ENCODE measurements at regions not wholly inside any gene's neighbourhood (a gene's known extent, or its start where the extent isn't known, plus 50 kb on each side); places are given as distances from the start of the nearest gene placed in this dataset.

- H3K27ac ChIP-seq, result no peak overlapping the region
- H3K36me3 ChIP-seq, result no peaks in the 10 kb centered on the region
- no peak overlapping the region for H3K4me3 ChIP-seq
- no peaks in the 10 kb centered on the region for H3K27me3 ChIP-seq (replicated peaks; ENCODE audit: insufficient read depth)
- DNase-seq (ENCODE audit: low spot score) (no peak), ATAC-seq (ENCODE audit: insufficient number of reproducible peaks, low FRiP score, low read depth) (no peak)
- no peaks in the 10 kb centered on the region for H3K4me1 ChIP-seq (ENCODE audit: control insufficient read depth in 1 of 2, low read depth in 2 of 2)
- H3K9me3 ChIP-seq, result no peaks in the 10 kb centered on the region
- no peak for TF ChIP-seq CTCF (IDR thresholded peaks at IDR 0.05)
Observed at GRCh38 chr20:24096264-24096663, 107.7 kb upstream of the GGTLC1 start.

GRCh38 chr20:24095756-24096155 lies 107.2 kb upstream of the GGTLC1 start:
- no peaks in the 10 kb centered on the region for H3K36me3 ChIP-seq
- H3K27ac ChIP-seq, result no peak overlapping the region
- no peaks in the 10 kb centered on the region for H3K4me1 ChIP-seq (ENCODE audit: control insufficient read depth in 1 of 2, low read depth in 2 of 2)
- H3K4me3 ChIP-seq, result no peak overlapping the region
- no peak for TF ChIP-seq CTCF (IDR thresholded peaks at IDR 0.05)
- H3K27me3 ChIP-seq (replicated peaks; ENCODE audit: insufficient read depth), result no peaks in the 10 kb centered on the region
- no peak for DNase-seq (ENCODE audit: low spot score)
- no peaks in the 10 kb centered on the region for H3K9me3 ChIP-seq
- no peak for ATAC-seq (ENCODE audit: insufficient number of reproducible peaks, low FRiP score, low read depth)

GRCh38 chr20:24095303-24095702 lies 106.7 kb upstream of the GGTLC1 start:
- no peak for DNase-seq (ENCODE audit: low spot score)
- no peaks in the 10 kb centered on the region for H3K4me1 ChIP-seq (ENCODE audit: control insufficient read depth in 1 of 2, low read depth in 2 of 2)
- no peak overlapping the region for H3K4me3 ChIP-seq
- no peaks in the 10 kb centered on the region for H3K27me3 ChIP-seq (replicated peaks; ENCODE audit: insufficient read depth)
- no peaks in the 10 kb centered on the region for H3K36me3 ChIP-seq
- no peak for TF ChIP-seq CTCF (IDR thresholded peaks at IDR 0.05)
- no peak for ATAC-seq (ENCODE audit: insufficient number of reproducible peaks, low FRiP score, low read depth)
- H3K9me3 ChIP-seq, result no peaks in the 10 kb centered on the region
- no peak overlapping the region for H3K27ac ChIP-seq

GRCh38 chr20:24089576-24089975 lies 101.0 kb upstream of the GGTLC1 start:
- no peak overlapping the region for H3K27ac ChIP-seq
- H3K27me3 ChIP-seq (replicated peaks; ENCODE audit: insufficient read depth), result no peaks in the 10 kb centered on the region
- no peaks in the 10 kb centered on the region for H3K36me3 ChIP-seq
- no peaks in the 10 kb centered on the region for H3K9me3 ChIP-seq
- TF ChIP-seq CTCF (IDR thresholded peaks at IDR 0.05), result no peak
- DNase-seq (ENCODE audit: low spot score), result no peak
- ATAC-seq (ENCODE audit: insufficient number of reproducible peaks, low FRiP score, low read depth), result no peak
- H3K4me3 ChIP-seq, result no peak overlapping the region
- H3K4me1 ChIP-seq (ENCODE audit: control insufficient read depth in 1 of 2, low read depth in 2 of 2), result no peaks in the 10 kb centered on the region

- no peak for ATAC-seq (ENCODE audit: insufficient number of reproducible peaks, low FRiP score, low read depth)
- H3K4me3 ChIP-seq, result no peak overlapping the region
- H3K9me3 ChIP-seq, result no peaks in the 10 kb centered on the region
- no peak overlapping the region for H3K27ac ChIP-seq
- H3K4me1 ChIP-seq (ENCODE audit: control insufficient read depth in 1 of 2, low read depth in 2 of 2), result no peaks in the 10 kb centered on the region
- H3K27me3 ChIP-seq (replicated peaks; ENCODE audit: insufficient read depth), result no peaks in the 10 kb centered on the region
- no peak for DNase-seq (ENCODE audit: low spot score)
- no peaks in the 10 kb centered on the region for H3K36me3 ChIP-seq
- TF ChIP-seq CTCF (IDR thresholded peaks at IDR 0.05), result no peak
Observed at GRCh38 chr20:24086121-24086520, 97.5 kb upstream of the GGTLC1 start.
